Fibroblast of lung (primary cell): ENCODE measurements at regions not wholly inside any gene's neighbourhood (a gene's known extent, or its start where the extent isn't known, plus 50 kb on each side); places are given as distances from the start of the nearest gene placed in this dataset.

ENCODE experiments used
- CTCF ChIP-seq, 2 donors: IDR thresholded peaks in 1 of 2; conservative IDR thresholded peaks in 1 of 2; 1 replicate in 1 of 2; 2 replicates in 1 of 2; pipeline ENCODE4 v1.5.1; 2011 to 2012; ENCODE audit warnings: low read length in 2 of 2, control low read depth in 1 of 2, inconsistent platforms in 1 of 2, low read depth in 1 of 2, mild to moderate bottlenecking in 1 of 2
- EZH2 ChIP-seq: IDR thresholded peaks from 2 replicates; pipeline ENCODE4 v1.5.1; 2012; ENCODE audit warnings: low read length, control low read depth, mild to moderate bottlenecking; ENCODE audit errors: missing control alignments

- TF ChIP-seq CTCF (conservative IDR thresholded peaks at IDR 0.05 in 1 of 2, IDR thresholded peaks at IDR 0.05 in 1 of 2; ENCODE audit: low read depth in 1 of 2, low read length in 2 of 2) (no peak), EZH2 (no peak)
Measured at GRCh38 chr12:17778242-17778641, 311.8 kb downstream of the RERGL start.
